ENCODE measurements at regions not wholly inside any gene's neighbourhood (a gene's known extent, or its start where the extent isn't known, plus 50 kb on each side); places are given as distances from the start of the nearest gene placed in this dataset.

DNA sequence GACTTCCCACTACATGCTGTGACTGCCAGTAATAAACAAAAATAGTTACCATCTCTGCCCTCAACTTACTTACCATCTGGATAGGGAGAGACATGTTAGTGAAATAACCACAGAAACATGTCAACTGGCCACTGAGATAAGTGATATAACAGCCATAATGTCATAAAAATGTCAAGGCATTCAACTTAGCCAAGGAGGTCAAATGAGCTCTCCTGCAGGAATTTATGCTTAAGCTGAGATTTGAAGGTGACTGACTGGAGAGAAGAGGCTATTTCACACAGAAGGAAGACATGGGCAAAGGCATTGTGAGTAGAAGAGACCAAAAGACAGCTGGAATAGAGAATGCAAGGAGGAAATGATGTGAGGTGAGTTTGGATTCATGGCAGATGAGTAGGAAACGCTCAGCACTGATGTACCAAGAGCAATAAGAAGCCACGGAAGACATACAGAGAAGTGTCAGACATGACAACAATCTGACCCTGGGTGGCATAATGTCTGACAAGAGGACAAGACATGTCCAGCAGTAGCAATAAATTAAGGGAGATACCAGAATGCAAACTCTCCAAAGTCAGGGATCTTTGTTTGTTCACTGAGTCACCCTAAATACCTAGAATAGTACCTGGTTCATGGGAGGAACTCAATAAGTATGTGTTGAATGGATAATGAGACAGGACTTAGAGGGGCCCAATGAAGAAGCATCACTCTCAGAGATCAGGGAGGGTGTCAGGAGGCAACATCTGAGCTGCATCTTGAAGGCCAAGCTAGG, 318.8 kb downstream of the ACTL7B start:
- Histone ChIP-seq H4K20me1 (ENCODE audit: insufficient read depth, low read length) (no peaks in the 10 kb centered on the region), H3K27me3 (ENCODE audit: insufficient read depth, low read length) (no peaks in the 10 kb centered on the region), H3K4me2 (ENCODE audit: low read length) (no peak overlapping the region), H3K9ac (ENCODE audit: low read length) (no peak overlapping the region), H2AFZ (ENCODE audit: low read length) (no peak overlapping the region), H3K36me3 (ENCODE audit: insufficient read depth, low read length) (no peaks in the 10 kb centered on the region), H3K79me2 (ENCODE audit: insufficient read depth, low read length) (no peaks in the 10 kb centered on the region), H3K9me3 (ENCODE audit: low read length) (no peaks in the 10 kb centered on the region), H3F3A (ENCODE audit: insufficient read depth, low read length) (no peaks in the 10 kb centered on the region), H3K27ac (ENCODE audit: low read depth, low read length, poor library complexity, severe bottlenecking) (no peak overlapping the region), H3K4me1 (ENCODE audit: insufficient read depth, low read length, severe bottlenecking) (no peaks in the 10 kb centered on the region), H3K4me3 (ENCODE audit: low read depth, low read length, poor library complexity, severe bottlenecking) (no peak overlapping the region), H3K9me2 (ENCODE audit: low read depth, low read length) (no peaks in the 10 kb centered on the region)
- TF ChIP-seq, protein P1, sequence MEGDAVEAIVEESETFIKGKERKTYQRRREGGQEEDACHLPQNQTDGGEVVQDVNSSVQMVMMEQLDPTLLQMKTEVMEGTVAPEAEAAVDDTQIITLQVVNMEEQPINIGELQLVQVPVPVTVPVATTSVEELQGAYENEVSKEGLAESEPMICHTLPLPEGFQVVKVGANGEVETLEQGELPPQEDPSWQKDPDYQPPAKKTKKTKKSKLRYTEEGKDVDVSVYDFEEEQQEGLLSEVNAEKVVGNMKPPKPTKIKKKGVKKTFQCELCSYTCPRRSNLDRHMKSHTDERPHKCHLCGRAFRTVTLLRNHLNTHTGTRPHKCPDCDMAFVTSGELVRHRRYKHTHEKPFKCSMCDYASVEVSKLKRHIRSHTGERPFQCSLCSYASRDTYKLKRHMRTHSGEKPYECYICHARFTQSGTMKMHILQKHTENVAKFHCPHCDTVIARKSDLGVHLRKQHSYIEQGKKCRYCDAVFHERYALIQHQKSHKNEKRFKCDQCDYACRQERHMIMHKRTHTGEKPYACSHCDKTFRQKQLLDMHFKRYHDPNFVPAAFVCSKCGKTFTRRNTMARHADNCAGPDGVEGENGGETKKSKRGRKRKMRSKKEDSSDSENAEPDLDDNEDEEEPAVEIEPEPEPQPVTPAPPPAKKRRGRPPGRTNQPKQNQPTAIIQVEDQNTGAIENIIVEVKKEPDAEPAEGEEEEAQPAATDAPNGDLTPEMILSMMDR (IDR thresholded peaks at IDR 0.05; ENCODE audit: low read length) = no peak
- no peak for TF ChIP-seq EZH2 (IDR thresholded peaks at IDR 0.05; ENCODE audit: borderline replicate concordance, low read length)

DNA sequence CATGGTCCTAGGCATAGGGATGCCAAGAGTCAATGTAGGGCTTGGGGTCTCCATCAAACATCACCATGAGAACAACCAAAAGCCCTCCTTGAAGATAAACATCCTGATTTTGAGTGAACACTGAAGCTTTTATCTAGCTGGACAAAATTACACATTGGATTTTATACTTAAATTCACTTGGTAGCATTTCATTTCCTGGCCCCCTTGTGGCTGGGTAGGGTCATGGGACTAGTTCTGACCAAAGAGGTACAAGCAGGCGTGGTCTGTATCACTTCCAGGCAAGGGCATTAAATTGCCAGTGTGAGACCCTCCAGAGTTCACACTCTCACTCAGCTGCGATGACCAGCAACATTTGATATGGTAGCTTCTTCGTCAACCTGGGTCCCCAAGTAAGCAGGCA, 320.3 kb downstream of the ACTL7B start:
- Histone ChIP-seq H3K9ac (ENCODE audit: low read length) (no peak overlapping the region), H3K27ac (ENCODE audit: low read depth, low read length, poor library complexity, severe bottlenecking) (no peak overlapping the region), H3F3A (ENCODE audit: insufficient read depth, low read length) (no peaks in the 10 kb centered on the region)

DNA sequence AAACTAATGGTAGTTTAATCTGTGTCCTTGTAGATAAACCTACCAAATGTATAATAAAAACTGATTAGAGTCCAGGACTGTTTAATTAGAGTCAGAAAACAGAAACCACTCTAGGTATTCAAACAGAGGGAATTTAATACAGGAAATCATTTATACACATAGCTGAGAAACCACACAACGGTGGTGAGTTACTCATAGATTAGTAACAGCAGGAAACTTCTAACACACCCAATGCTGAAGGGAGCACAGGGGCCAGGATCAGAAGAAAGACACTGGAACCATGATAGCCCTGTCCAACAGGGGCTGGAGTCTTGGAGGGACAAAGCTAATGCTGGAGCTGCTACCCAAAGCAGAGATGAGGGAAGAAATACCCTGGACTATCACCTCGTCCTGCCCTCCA, 321.0 kb downstream of the ACTL7B start:
- Histone ChIP-seq H3K9ac (ENCODE audit: low read length) (no peak overlapping the region), H3F3A (ENCODE audit: insufficient read depth, low read length) (no peaks in the 10 kb centered on the region), H3K36me3 (ENCODE audit: insufficient read depth, low read length) (no peaks in the 10 kb centered on the region), H2AFZ (ENCODE audit: low read length) (no peak overlapping the region), H3K4me1 (ENCODE audit: insufficient read depth, low read length, severe bottlenecking) (no peaks in the 10 kb centered on the region), H3K27me3 (ENCODE audit: insufficient read depth, low read length) (no peaks in the 10 kb centered on the region), H3K4me3 (ENCODE audit: low read depth, low read length, poor library complexity, severe bottlenecking) (no peak overlapping the region), H3K9me2 (ENCODE audit: low read depth, low read length) (no peaks in the 10 kb centered on the region), H3K4me2 (ENCODE audit: low read length) (no peak overlapping the region), H3K9me3 (ENCODE audit: low read length) (no peaks in the 10 kb centered on the region), H3K79me2 (ENCODE audit: insufficient read depth, low read length) (no peaks in the 10 kb centered on the region), H4K20me1 (ENCODE audit: insufficient read depth, low read length) (no peaks in the 10 kb centered on the region), H3K27ac (ENCODE audit: low read depth, low read length, poor library complexity, severe bottlenecking) (no peak overlapping the region)
- TF ChIP-seq, protein P1 (IDR thresholded peaks at IDR 0.05; ENCODE audit: low read length) = no peak
- TF ChIP-seq EZH2 (IDR thresholded peaks at IDR 0.05; ENCODE audit: borderline replicate concordance, low read length) = no peak

More for the DNA sequence above, 320.3 kb downstream of the ACTL7B start:
- Histone ChIP-seq H3K27me3 (ENCODE audit: insufficient read depth, low read length) (no peaks in the 10 kb centered on the region), H3K36me3 (ENCODE audit: insufficient read depth, low read length) (no peaks in the 10 kb centered on the region), H3K4me1 (ENCODE audit: insufficient read depth, low read length, severe bottlenecking) (no peaks in the 10 kb centered on the region), H3K4me2 (ENCODE audit: low read length) (no peak overlapping the region), H3K9me2 (ENCODE audit: low read depth, low read length) (no peaks in the 10 kb centered on the region), H2AFZ (ENCODE audit: low read length) (no peak overlapping the region), H3K4me3 (ENCODE audit: low read depth, low read length, poor library complexity, severe bottlenecking) (no peak overlapping the region), H3K9me3 (ENCODE audit: low read length) (no peaks in the 10 kb centered on the region), H4K20me1 (ENCODE audit: insufficient read depth, low read length) (no peaks in the 10 kb centered on the region), H3K79me2 (ENCODE audit: insufficient read depth, low read length) (no peaks in the 10 kb centered on the region)
- TF ChIP-seq, protein P1 (IDR thresholded peaks at IDR 0.05; ENCODE audit: low read length) = peak; percentile 57; the same call in 1 of the 2 replicates
- TF ChIP-seq EZH2 (IDR thresholded peaks at IDR 0.05; ENCODE audit: borderline replicate concordance, low read length) = no peak

Measured in OCI-LY1 (cell line).